HFFc6 (cell line): ENCODE measurements at regions not wholly inside any gene's neighbourhood (a gene's known extent, or its start where the extent isn't known, plus 50 kb on each side); places are given as distances from the start of the nearest gene placed in this dataset.

Source experiments
- DNase-seq: peaks from one replicate; pipeline ENCODE4 v3.0.0-alpha.2; 2018
- H3K27ac Mint-ChIP-seq: 2 replicates; pipeline ENCODE4 v1.8.0; 2020; ENCODE audit warnings: mild to moderate bottlenecking, mixed read lengths
- H3K27me3 Mint-ChIP-seq: 2 replicates; pipeline ENCODE4 v1.8.0; 2021; ENCODE audit warnings: mild to moderate bottlenecking, moderate library complexity, mixed read lengths; ENCODE audit not compliant: insufficient read depth
- H3K36me3 Mint-ChIP-seq: 2 replicates; pipeline ENCODE4 v1.8.0; 2021; ENCODE audit warnings: low read depth, mixed read lengths
- H3K4me1 Mint-ChIP-seq: 2 replicates; pipeline ENCODE4 v1.8.0; 2020; ENCODE audit warnings: low read depth, mixed read lengths
- H3K4me3 Mint-ChIP-seq: 2 replicates; pipeline ENCODE4 v1.8.0; 2020; ENCODE audit warnings: mild to moderate bottlenecking, moderate library complexity, mixed read lengths
- H3K9me3 Mint-ChIP-seq: 2 replicates; pipeline ENCODE4 v1.8.0; 2020; ENCODE audit warnings: mild to moderate bottlenecking, mixed read lengths
- CTCF ChIP-seq: fragments of 200-600 bp; sonication (generic); IDR thresholded peaks from 2 replicates; pipeline ENCODE4 v1.5.0; 2021; ENCODE audit warnings: antibody characterized with exemption, mild to moderate bottlenecking

GRCh38 chr2:4190548-4190947 is 487.2 kb downstream of the DCDC2C start:
- Mint-ChIP-seq H3K9me3 (peaks cover 53% of the 10 kb centered on the region), H3K27me3 (no peaks in the 10 kb centered on the region), H3K36me3 (no peaks in the 10 kb centered on the region), H3K4me3 (no peak overlapping the region), H3K4me1 (no peaks in the 10 kb centered on the region), H3K27ac (no peak overlapping the region)
- no peak for DNase-seq
- no peak for TF ChIP-seq CTCF

- Mint-ChIP-seq H3K4me3 (no peak overlapping the region), H3K9me3 (peaks cover 53% of the 10 kb centered on the region), H3K27me3 (no peaks in the 10 kb centered on the region), H3K36me3 (no peaks in the 10 kb centered on the region), H3K4me1 (no peaks in the 10 kb centered on the region), H3K27ac (no peak overlapping the region)
- TF ChIP-seq CTCF: no peak
- no peak for DNase-seq
Observed at GRCh38 chr2:4192119-4192518, 488.7 kb downstream of the DCDC2C start.

GRCh38 chr2:4214444-4215205 is 511.2 kb downstream of the DCDC2C start:
- Mint-ChIP-seq H3K27ac (no peak overlapping the region), H3K4me1 (no peaks in the 10 kb centered on the region), H3K27me3 (no peaks in the 10 kb centered on the region), H3K9me3 (peaks cover 56% of the 10 kb centered on the region), H3K36me3 (no peaks in the 10 kb centered on the region), H3K4me3 (no peak overlapping the region)
- no peak for DNase-seq
- no peak for TF ChIP-seq CTCF

GRCh38 chr2:4217737-4218136 is 514.4 kb downstream of the DCDC2C start:
- DNase-seq: no peak
- no peaks in the 10 kb centered on the region for H3K4me1 Mint-ChIP-seq
- H3K4me3 Mint-ChIP-seq: no peak overlapping the region
- peaks cover 38% of the 10 kb centered on the region for H3K9me3 Mint-ChIP-seq
- no peaks in the 10 kb centered on the region for H3K36me3 Mint-ChIP-seq
- TF ChIP-seq CTCF: no peak
- no peaks in the 10 kb centered on the region for H3K27me3 Mint-ChIP-seq
- H3K27ac Mint-ChIP-seq: no peak overlapping the region

- H3K27me3 Mint-ChIP-seq: no peaks in the 10 kb centered on the region
Observed at GRCh38 chr2:4219101-4219500, 515.7 kb downstream of the DCDC2C start.

More at GRCh38 chr2:4219101-4219500, 515.7 kb downstream of the DCDC2C start:
- Mint-ChIP-seq H3K4me1 (no peaks in the 10 kb centered on the region), H3K9me3 (peaks cover 46% of the 10 kb centered on the region), H3K4me3 (no peak overlapping the region), H3K27ac (no peak overlapping the region), H3K36me3 (no peaks in the 10 kb centered on the region)
- no peak for TF ChIP-seq CTCF
- DNase-seq: no peak
